ENCODE measurements at regions not wholly inside any gene's neighbourhood (a gene's known extent, or its start where the extent isn't known, plus 50 kb on each side); places are given as distances from the start of the nearest gene placed in this dataset.

DNA sequence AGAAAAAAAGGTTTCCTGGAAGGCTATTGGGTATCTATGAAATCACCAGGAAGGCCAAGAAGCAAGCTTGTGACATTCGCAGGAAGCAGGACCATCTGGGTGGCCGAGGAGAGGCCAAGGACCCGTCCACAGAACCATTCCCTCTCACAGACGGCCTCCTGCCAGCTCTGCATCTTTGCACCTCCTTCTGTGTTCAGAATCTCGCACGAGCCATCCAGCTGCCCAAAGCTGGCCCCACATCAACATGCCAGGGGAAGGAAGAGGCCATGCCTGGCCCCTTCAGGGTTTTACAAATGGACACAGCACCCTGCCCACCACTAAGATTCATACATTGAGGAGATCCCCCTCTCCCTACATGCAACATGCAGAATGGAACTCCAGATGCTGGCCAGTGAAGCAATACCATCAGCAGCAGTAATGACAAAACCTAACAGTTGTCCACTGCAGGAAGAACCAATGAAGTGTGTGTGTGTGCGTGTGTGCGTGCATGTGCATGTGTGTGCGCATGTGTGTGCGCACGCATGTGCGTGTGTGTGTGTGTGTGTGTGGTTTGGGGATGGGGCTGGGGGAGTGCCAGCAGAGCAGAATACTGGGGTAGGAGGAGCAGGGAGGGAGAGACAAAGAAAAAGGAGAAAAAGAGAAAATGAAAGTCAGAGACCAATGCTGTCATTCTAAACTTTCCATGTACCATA lies 184.2 kb upstream of the FOXQ1 start:
- TF ChIP-seq ESRRA (CRISPR knock-in tag; IDR thresholded peaks at IDR 0.05; ENCODE audit: borderline replicate concordance) (no peak), NFYB (CRISPR knock-in tag; conservative IDR thresholded peaks at IDR 0.05; ENCODE audit: low read depth) (no peak), SMAD3 (CRISPR knock-in tag; IDR thresholded peaks at IDR 0.05; ENCODE audit: borderline replicate concordance) (no peak), FOXJ3 (CRISPR knock-in tag; IDR thresholded peaks at IDR 0.05; ENCODE audit: borderline replicate concordance) (no peak), FOXP1 (CRISPR knock-in tag; IDR thresholded peaks at IDR 0.05; ENCODE audit: borderline replicate concordance) (no peak), MXD4 (CRISPR knock-in tag; IDR thresholded peaks at IDR 0.05; ENCODE audit: borderline replicate concordance) (no peak), ZNF263 (CRISPR knock-in tag; IDR thresholded peaks at IDR 0.05; ENCODE audit: low read depth) (no peak), CREB1 (CRISPR knock-in tag; IDR thresholded peaks at IDR 0.05) (no peak)
- TF ChIP-seq, protein P1, sequence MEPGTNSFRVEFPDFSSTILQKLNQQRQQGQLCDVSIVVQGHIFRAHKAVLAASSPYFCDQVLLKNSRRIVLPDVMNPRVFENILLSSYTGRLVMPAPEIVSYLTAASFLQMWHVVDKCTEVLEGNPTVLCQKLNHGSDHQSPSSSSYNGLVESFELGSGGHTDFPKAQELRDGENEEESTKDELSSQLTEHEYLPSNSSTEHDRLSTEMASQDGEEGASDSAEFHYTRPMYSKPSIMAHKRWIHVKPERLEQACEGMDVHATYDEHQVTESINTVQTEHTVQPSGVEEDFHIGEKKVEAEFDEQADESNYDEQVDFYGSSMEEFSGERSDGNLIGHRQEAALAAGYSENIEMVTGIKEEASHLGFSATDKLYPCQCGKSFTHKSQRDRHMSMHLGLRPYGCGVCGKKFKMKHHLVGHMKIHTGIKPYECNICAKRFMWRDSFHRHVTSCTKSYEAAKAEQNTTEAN (CRISPR knock-in tag; IDR thresholded peaks at IDR 0.05) = no peak
- TF ChIP-seq, protein P2, sequence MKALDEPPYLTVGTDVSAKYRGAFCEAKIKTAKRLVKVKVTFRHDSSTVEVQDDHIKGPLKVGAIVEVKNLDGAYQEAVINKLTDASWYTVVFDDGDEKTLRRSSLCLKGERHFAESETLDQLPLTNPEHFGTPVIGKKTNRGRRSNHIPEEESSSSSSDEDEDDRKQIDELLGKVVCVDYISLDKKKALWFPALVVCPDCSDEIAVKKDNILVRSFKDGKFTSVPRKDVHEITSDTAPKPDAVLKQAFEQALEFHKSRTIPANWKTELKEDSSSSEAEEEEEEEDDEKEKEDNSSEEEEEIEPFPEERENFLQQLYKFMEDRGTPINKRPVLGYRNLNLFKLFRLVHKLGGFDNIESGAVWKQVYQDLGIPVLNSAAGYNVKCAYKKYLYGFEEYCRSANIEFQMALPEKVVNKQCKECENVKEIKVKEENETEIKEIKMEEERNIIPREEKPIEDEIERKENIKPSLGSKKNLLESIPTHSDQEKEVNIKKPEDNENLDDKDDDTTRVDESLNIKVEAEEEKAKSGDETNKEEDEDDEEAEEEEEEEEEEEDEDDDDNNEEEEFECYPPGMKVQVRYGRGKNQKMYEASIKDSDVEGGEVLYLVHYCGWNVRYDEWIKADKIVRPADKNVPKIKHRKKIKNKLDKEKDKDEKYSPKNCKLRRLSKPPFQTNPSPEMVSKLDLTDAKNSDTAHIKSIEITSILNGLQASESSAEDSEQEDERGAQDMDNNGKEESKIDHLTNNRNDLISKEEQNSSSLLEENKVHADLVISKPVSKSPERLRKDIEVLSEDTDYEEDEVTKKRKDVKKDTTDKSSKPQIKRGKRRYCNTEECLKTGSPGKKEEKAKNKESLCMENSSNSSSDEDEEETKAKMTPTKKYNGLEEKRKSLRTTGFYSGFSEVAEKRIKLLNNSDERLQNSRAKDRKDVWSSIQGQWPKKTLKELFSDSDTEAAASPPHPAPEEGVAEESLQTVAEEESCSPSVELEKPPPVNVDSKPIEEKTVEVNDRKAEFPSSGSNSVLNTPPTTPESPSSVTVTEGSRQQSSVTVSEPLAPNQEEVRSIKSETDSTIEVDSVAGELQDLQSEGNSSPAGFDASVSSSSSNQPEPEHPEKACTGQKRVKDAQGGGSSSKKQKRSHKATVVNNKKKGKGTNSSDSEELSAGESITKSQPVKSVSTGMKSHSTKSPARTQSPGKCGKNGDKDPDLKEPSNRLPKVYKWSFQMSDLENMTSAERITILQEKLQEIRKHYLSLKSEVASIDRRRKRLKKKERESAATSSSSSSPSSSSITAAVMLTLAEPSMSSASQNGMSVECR (CRISPR knock-in tag; IDR thresholded peaks at IDR 0.05; ENCODE audit: borderline replicate concordance) = no peak
- TF ChIP-seq, protein P3, sequence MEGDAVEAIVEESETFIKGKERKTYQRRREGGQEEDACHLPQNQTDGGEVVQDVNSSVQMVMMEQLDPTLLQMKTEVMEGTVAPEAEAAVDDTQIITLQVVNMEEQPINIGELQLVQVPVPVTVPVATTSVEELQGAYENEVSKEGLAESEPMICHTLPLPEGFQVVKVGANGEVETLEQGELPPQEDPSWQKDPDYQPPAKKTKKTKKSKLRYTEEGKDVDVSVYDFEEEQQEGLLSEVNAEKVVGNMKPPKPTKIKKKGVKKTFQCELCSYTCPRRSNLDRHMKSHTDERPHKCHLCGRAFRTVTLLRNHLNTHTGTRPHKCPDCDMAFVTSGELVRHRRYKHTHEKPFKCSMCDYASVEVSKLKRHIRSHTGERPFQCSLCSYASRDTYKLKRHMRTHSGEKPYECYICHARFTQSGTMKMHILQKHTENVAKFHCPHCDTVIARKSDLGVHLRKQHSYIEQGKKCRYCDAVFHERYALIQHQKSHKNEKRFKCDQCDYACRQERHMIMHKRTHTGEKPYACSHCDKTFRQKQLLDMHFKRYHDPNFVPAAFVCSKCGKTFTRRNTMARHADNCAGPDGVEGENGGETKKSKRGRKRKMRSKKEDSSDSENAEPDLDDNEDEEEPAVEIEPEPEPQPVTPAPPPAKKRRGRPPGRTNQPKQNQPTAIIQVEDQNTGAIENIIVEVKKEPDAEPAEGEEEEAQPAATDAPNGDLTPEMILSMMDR (IDR thresholded peaks at IDR 0.05) = no peak
- TF ChIP-seq, protein P4, sequence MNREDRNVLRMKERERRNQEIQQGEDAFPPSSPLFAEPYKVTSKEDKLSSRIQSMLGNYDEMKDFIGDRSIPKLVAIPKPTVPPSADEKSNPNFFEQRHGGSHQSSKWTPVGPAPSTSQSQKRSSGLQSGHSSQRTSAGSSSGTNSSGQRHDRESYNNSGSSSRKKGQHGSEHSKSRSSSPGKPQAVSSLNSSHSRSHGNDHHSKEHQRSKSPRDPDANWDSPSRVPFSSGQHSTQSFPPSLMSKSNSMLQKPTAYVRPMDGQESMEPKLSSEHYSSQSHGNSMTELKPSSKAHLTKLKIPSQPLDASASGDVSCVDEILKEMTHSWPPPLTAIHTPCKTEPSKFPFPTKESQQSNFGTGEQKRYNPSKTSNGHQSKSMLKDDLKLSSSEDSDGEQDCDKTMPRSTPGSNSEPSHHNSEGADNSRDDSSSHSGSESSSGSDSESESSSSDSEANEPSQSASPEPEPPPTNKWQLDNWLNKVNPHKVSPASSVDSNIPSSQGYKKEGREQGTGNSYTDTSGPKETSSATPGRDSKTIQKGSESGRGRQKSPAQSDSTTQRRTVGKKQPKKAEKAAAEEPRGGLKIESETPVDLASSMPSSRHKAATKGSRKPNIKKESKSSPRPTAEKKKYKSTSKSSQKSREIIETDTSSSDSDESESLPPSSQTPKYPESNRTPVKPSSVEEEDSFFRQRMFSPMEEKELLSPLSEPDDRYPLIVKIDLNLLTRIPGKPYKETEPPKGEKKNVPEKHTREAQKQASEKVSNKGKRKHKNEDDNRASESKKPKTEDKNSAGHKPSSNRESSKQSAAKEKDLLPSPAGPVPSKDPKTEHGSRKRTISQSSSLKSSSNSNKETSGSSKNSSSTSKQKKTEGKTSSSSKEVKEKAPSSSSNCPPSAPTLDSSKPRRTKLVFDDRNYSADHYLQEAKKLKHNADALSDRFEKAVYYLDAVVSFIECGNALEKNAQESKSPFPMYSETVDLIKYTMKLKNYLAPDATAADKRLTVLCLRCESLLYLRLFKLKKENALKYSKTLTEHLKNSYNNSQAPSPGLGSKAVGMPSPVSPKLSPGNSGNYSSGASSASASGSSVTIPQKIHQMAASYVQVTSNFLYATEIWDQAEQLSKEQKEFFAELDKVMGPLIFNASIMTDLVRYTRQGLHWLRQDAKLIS (CRISPR knock-in tag; IDR thresholded peaks at IDR 0.05; ENCODE audit: borderline replicate concordance) = no peak
- TF ChIP-seq, protein P5, sequence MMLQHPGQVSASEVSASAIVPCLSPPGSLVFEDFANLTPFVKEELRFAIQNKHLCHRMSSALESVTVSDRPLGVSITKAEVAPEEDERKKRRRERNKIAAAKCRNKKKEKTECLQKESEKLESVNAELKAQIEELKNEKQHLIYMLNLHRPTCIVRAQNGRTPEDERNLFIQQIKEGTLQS (CRISPR knock-in tag; conservative IDR thresholded peaks at IDR 0.05) = no peak
- TF ChIP-seq, protein P6, sequence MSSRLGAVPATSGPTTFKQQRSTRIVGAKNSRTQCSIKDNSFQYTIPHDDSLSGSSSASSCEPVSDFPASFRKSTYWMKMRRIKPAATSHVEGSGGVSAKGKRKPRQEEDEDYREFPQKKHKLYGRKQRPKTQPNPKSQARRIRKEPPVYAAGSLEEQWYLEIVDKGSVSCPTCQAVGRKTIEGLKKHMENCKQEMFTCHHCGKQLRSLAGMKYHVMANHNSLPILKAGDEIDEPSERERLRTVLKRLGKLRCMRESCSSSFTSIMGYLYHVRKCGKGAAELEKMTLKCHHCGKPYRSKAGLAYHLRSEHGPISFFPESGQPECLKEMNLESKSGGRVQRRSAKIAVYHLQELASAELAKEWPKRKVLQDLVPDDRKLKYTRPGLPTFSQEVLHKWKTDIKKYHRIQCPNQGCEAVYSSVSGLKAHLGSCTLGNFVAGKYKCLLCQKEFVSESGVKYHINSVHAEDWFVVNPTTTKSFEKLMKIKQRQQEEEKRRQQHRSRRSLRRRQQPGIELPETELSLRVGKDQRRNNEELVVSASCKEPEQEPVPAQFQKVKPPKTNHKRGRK (CRISPR knock-in tag; IDR thresholded peaks at IDR 0.05; ENCODE audit: borderline replicate concordance) = no peak
